Endodermal cell (in vitro differentiated cells): ENCODE measurements at regions not wholly inside any gene's neighbourhood (a gene's known extent, or its start where the extent isn't known, plus 50 kb on each side); places are given as distances from the start of the nearest gene placed in this dataset.

Experiments used
- DNase-seq: peaks from one replicate; pipeline ENCODE4 v3.0.0-alpha.2; 2017
- H3K27ac ChIP-seq: 2 replicates; pipeline ENCODE4 v1.5.1; 2013; ENCODE audit warnings: mild to moderate bottlenecking, low read depth, low read length, moderate library complexity
- H3K27me3 ChIP-seq: 2 replicates; pipeline ENCODE4 v1.6.1; 2013; ENCODE audit warnings: mild to moderate bottlenecking, low read length, moderate library complexity; ENCODE audit not compliant: insufficient read depth, control insufficient read depth, poor library complexity, severe bottlenecking
- H3K36me3 ChIP-seq: 2 replicates; pipeline ENCODE4 v1.7.0; 2013; ENCODE audit warnings: mild to moderate bottlenecking, low read length, moderate library complexity; ENCODE audit not compliant: control insufficient read depth, insufficient read depth
- H3K4me1 ChIP-seq: one replicate; pipeline ENCODE4 v1.7.0; 2013; ENCODE audit warnings: low read length; ENCODE audit not compliant: control insufficient read depth, insufficient read depth
- H3K4me3 ChIP-seq: 2 replicates; pipeline ENCODE4 v1.5.1; 2013; ENCODE audit warnings: mild to moderate bottlenecking, low read length, moderate library complexity
- H3K9ac ChIP-seq: 2 replicates; pipeline ENCODE4 v1.6.1; 2013; ENCODE audit warnings: mild to moderate bottlenecking, low read length, moderate library complexity; ENCODE audit not compliant: poor library complexity, severe bottlenecking; ENCODE audit errors: extremely low read depth
- H3K9me3 ChIP-seq: 2 replicates; pipeline ENCODE4 v1.6.1; 2013; ENCODE audit warnings: mild to moderate bottlenecking, low read length, moderate library complexity; ENCODE audit not compliant: control insufficient read depth
- H3K27ac Mint-ChIP-seq: 2 replicates; pipeline ENCODE4 v1.8.0; 2020; ENCODE audit warnings: mixed read lengths
- H3K27me3 Mint-ChIP-seq: 2 replicates; pipeline ENCODE4 v1.8.0; 2021; ENCODE audit warnings: mild to moderate bottlenecking, mixed read lengths; ENCODE audit not compliant: insufficient read depth
- H3K36me3 Mint-ChIP-seq: 2 replicates; pipeline ENCODE4 v1.8.0; 2020; ENCODE audit warnings: low read depth, mixed read lengths
- H3K4me1 Mint-ChIP-seq: 2 replicates; pipeline ENCODE4 v1.8.0; 2020; ENCODE audit warnings: mixed read lengths
- H3K4me3 Mint-ChIP-seq: 2 replicates; pipeline ENCODE4 v1.8.0; 2020; ENCODE audit warnings: mild to moderate bottlenecking, moderate library complexity, mixed read lengths
- H3K9me3 Mint-ChIP-seq: 2 replicates; pipeline ENCODE4 v1.8.0; 2020; ENCODE audit warnings: mild to moderate bottlenecking, mixed read lengths
- CTCF ChIP-seq: fragments of 200-600 bp; sonication (generic); conservative IDR thresholded peaks from 2 replicates; pipeline ENCODE4 v1.5.0; 2021; ENCODE audit warnings: antibody characterized with exemption, mild to moderate bottlenecking
- WGBS, 2 experiments: methylation state at CpG; one replicate each; pipeline versions ENCODE4 v1.1.5 to v1.1.7; 2013; ENCODE audit warnings: missing lambda C conversion rate in 2 of 2, mixed read lengths in 1 of 2; ENCODE audit not compliant: insufficient coverage in 1 of 2, insufficient read length in 1 of 2; 5-methylcytosine and 5-hydroxymethylcytosine counted together

GRCh38 chr12:114213055-114213581 lies 192.8 kb downstream of the TBX5 start:
- Histone ChIP-seq H3K4me3 (no peak overlapping the region), H3K27ac (no peak overlapping the region), H3K9me3 (no peaks in the 10 kb centered on the region), H3K9ac (no peak overlapping the region), H3K36me3 (no peaks in the 10 kb centered on the region), H3K4me1 (no peaks in the 10 kb centered on the region), H3K27me3 (peaks cover 19% of the 10 kb centered on the region)
- 39 to 63% methylated on average over 2 of the region's 2 CpGs for WGBS, 2 experiments
- Mint-ChIP-seq H3K4me1 (peaks cover 11% of the 10 kb centered on the region), H3K36me3 (no peaks in the 10 kb centered on the region), H3K4me3 (no peak overlapping the region), H3K9me3 (no peaks in the 10 kb centered on the region), H3K27ac (no peak overlapping the region), H3K27me3 (peaks cover 26% of the 10 kb centered on the region)
- peak; percentile 75 for TF ChIP-seq CTCF
- DNase-seq: peak; percentile 75

DNA sequence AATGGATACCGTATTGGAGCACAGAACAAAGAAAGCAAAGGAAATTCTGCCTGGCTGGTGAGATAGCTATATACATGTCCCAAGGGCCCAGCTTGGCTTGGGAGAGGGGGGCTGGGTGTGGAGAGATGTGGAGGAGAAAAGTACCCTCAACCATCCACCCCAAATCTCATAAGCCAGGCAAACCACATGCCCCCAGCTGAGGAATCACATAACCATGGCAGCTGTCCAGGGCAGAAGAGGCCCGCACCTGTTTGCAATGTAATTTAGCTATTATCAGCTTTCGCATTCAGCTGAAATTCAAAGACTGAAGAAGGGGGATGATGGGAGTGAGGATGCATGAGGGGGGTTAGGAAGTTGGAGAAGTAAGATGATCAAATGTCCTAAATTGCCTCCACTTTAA lies 196.1 kb downstream of the TBX5 start:
- peaks cover 19% of the 10 kb centered on the region for H3K27me3 Mint-ChIP-seq
- no peak overlapping the region for H3K27ac Mint-ChIP-seq

GRCh38 chr12:114206525-114206924 lies 199.4 kb downstream of the TBX5 start:
- H3K36me3 ChIP-seq: no peaks in the 10 kb centered on the region
- H3K4me1 ChIP-seq: peaks cover 3% of the 10 kb centered on the region
- DNase-seq: no peak
- no peak overlapping the region for H3K27ac ChIP-seq
- no peaks in the 10 kb centered on the region for H3K9me3 ChIP-seq
- Mint-ChIP-seq H3K4me3 (no peak overlapping the region), H3K4me1 (peaks cover 15% of the 10 kb centered on the region), H3K27ac (no peak overlapping the region), H3K9me3 (no peaks in the 10 kb centered on the region), H3K27me3 (peaks cover 35% of the 10 kb centered on the region), H3K36me3 (no peaks in the 10 kb centered on the region)
- no peak overlapping the region for H3K9ac ChIP-seq
- TF ChIP-seq CTCF: no peak
- H3K27me3 ChIP-seq: peaks cover 12% of the 10 kb centered on the region
- no peak overlapping the region for H3K4me3 ChIP-seq

More for the DNA sequence above, 196.1 kb downstream of the TBX5 start:
- Histone ChIP-seq H3K36me3 (no peaks in the 10 kb centered on the region), H3K4me3 (no peak overlapping the region), H3K27me3 (peaks cover 12% of the 10 kb centered on the region), H3K4me1 (peaks cover 3% of the 10 kb centered on the region), H3K27ac (no peak overlapping the region), H3K9ac (no peak overlapping the region), H3K9me3 (no peaks in the 10 kb centered on the region)
- DNase-seq: no peak
- TF ChIP-seq CTCF: no peak
- H3K9me3 Mint-ChIP-seq: no peaks in the 10 kb centered on the region
- no peaks in the 10 kb centered on the region for H3K36me3 Mint-ChIP-seq
- no peak overlapping the region for H3K4me3 Mint-ChIP-seq
- peaks cover 16% of the 10 kb centered on the region for H3K4me1 Mint-ChIP-seq
- 92% methylated on average over 1 to 3 of the region's 3 CpGs for WGBS, 2 experiments
